Right lobe of liver (tissue), 6 donors: ENCODE measurements at regions not wholly inside any gene's neighbourhood (a gene's known extent, or its start where the extent isn't known, plus 50 kb on each side); places are given as distances from the start of the nearest gene placed in this dataset.

Source experiments
- ATAC-seq, 4 donors: fragments of 200-7000 bp; cut with Tn5 transposase; one replicate each; pipeline ENCODE4 v1.9.1; 2020; ENCODE audit warnings: mild to moderate bottlenecking in 4 of 4, moderate library complexity in 4 of 4
- DNase-seq, 3 donors: peaks; one replicate each; pipeline ENCODE4 v3.0.0-alpha.2; 2020
- H3K27ac ChIP-seq, 3 donors: fragments of 200-600 bp; one replicate each; pipeline ENCODE4 v1.8.0; 2022
- H3K27me3 ChIP-seq, 2 donors: fragments of 200-600 bp; one replicate each; pipeline ENCODE4 v1.8.0; 2022
- H3K36me3 ChIP-seq, 4 donors: fragments of 200-600 bp; sonication (generic) in 1 of 4; one replicate each; pipeline versions ENCODE4 v1.5.1 to v1.8.0; 2017 to 2022; ENCODE audit warnings: control low read depth in 1 of 4
- H3K4me1 ChIP-seq, 4 donors: fragments of 200-600 bp; sonication (generic) in 1 of 4; one replicate each; pipeline versions ENCODE4 v1.5.1 to v1.8.0; 2017 to 2022; ENCODE audit warnings: control low read depth in 1 of 4
- H3K4me3 ChIP-seq, 3 donors: fragments of 200-600 bp; one replicate each; pipeline ENCODE4 v1.8.0; 2022
- H3K9me3 ChIP-seq, 4 donors: fragments of 200-600 bp; sonication (generic) in 1 of 4; one replicate each; pipeline versions ENCODE4 v1.5.1 to v1.8.0; 2017 to 2022; ENCODE audit warnings: control low read depth in 1 of 4
- CTCF ChIP-seq, 4 donors: fragments of 200-600 bp in 3 of 4; fragments of 450-650 bp in 1 of 4; IDR thresholded peaks; one replicate each; pipeline versions ENCODE4 v1.5.1 to v1.8.0; 2016 to 2022; ENCODE audit warnings: antibody characterized with exemption in 4 of 4, mild to moderate bottlenecking in 2 of 4
- POLR2A ChIP-seq: fragments of 450-650 bp; IDR thresholded peaks from one replicate; pipeline ENCODE4 v1.6.1; 2017; ENCODE audit warnings: antibody characterized with exemption, mild to moderate bottlenecking
- WGBS: methylation state at CpG from one replicate; pipeline ENCODE4 v1.1.6; 2018; ENCODE audit warnings: low coverage, low lambda C conversion rate; ENCODE audit not compliant: insufficient coverage; ENCODE audit errors: missing lambda C conversion rate; 5-methylcytosine and 5-hydroxymethylcytosine counted together
- intact Hi-C, 2 donors: fragments of 100-400 bp; cut with DNase I; formaldehyde crosslinking; loops; one replicate each; pipeline versions ENCODE4 v1.11.2 to v1.14.1; 2022
- donor health status: DM: no; HTN: yes; CAD: no.
- donor health status: DM: no; HTN: no; CAD: no.
- donor health status: DM: no; HTN: no; CAD: no.
- donor health status: DM: no; HTN: yes; CAD: no.
- donor health status: DM: no; HTN: yes; CAD: no.

GRCh38 chr11:80626721-80627120 is 1185.9 kb upstream of the TENM4 start:
- no peak overlapping the region for H3K4me3 ChIP-seq
- no peaks in the 10 kb centered on the region for H3K27me3 ChIP-seq
- ATAC-seq (no peak), DNase-seq (no peak)
- intact Hi-C loops = no loop called here
- H3K27ac ChIP-seq = no peak overlapping the region
- 77% methylated on average over 4 of the region's 4 CpGs for WGBS
- no peaks in the 10 kb centered on the region for H3K9me3 ChIP-seq
- TF ChIP-seq CTCF (IDR thresholded peaks at IDR 0.05) (no peak), POLR2A (no peak)
- no peaks in the 10 kb centered on the region for H3K4me1 ChIP-seq
- H3K36me3 ChIP-seq = no peaks in the 10 kb centered on the region

GRCh38 chr11:80625563-80625962 is 1184.7 kb upstream of the TENM4 start:
- H3K9me3 ChIP-seq = no peaks in the 10 kb centered on the region
- no peak overlapping the region for H3K27ac ChIP-seq
- H3K4me1 ChIP-seq = no peaks in the 10 kb centered on the region
- intact Hi-C loops = no loop called here
- no peaks in the 10 kb centered on the region for H3K36me3 ChIP-seq
- H3K27me3 ChIP-seq = no peaks in the 10 kb centered on the region
- ATAC-seq = no peak
- DNase-seq = no peak
- 40% methylated on average over 1 of the region's 3 CpGs for WGBS
- no peak overlapping the region for H3K4me3 ChIP-seq
- TF ChIP-seq CTCF (IDR thresholded peaks at IDR 0.05) (no peak), POLR2A (no peak)

- no peaks in the 10 kb centered on the region for H3K9me3 ChIP-seq
- WGBS = 21% methylated on average over 3 of the region's 3 CpGs
- TF ChIP-seq POLR2A (no peak), CTCF (IDR thresholded peaks at IDR 0.05) (no peak)
- no peaks in the 10 kb centered on the region for H3K36me3 ChIP-seq
- H3K27ac ChIP-seq = no peak overlapping the region
- H3K4me3 ChIP-seq = no peak overlapping the region
- DNase-seq = no peak
- no peaks in the 10 kb centered on the region for H3K27me3 ChIP-seq
- H3K4me1 ChIP-seq = no peaks in the 10 kb centered on the region
- intact Hi-C loops = no loop called here
- no peak for ATAC-seq
Measured at GRCh38 chr11:80621871-80622270, 1181.0 kb upstream of the TENM4 start.

- Histone ChIP-seq H3K36me3 (no peaks in the 10 kb centered on the region), H3K9me3 (no peaks in the 10 kb centered on the region), H3K27ac (no peak overlapping the region), H3K4me3 (no peak overlapping the region), H3K27me3 (no peaks in the 10 kb centered on the region), H3K4me1 (no peaks in the 10 kb centered on the region)
- intact Hi-C loops = no loop called here
- TF ChIP-seq CTCF (IDR thresholded peaks at IDR 0.05) (no peak), POLR2A (no peak)
- no peak for ATAC-seq
- 80% methylated on average over 1 of the region's 2 CpGs for WGBS
- DNase-seq = no peak
Measured at GRCh38 chr11:80620867-80621266, 1180.0 kb upstream of the TENM4 start.

GRCh38 chr11:80617156-80617555 is 1176.3 kb upstream of the TENM4 start:
- no peak for ATAC-seq

More at GRCh38 chr11:80617156-80617555, 1176.3 kb upstream of the TENM4 start:
- WGBS = 33% methylated on average over 1 of the region's 1 CpG
- H3K36me3 ChIP-seq = no peaks in the 10 kb centered on the region
- no peak overlapping the region for H3K4me3 ChIP-seq
- intact Hi-C loops = no loop called here
- no peak for DNase-seq
- no peaks in the 10 kb centered on the region for H3K9me3 ChIP-seq
- H3K4me1 ChIP-seq = no peaks in the 10 kb centered on the region
- H3K27me3 ChIP-seq = no peaks in the 10 kb centered on the region
- TF ChIP-seq POLR2A (no peak), CTCF (IDR thresholded peaks at IDR 0.05) (no peak)
- no peak overlapping the region for H3K27ac ChIP-seq
